Astrocyte (in vitro differentiated cells and primary cell): ENCODE measurements at regions not wholly inside any gene's neighbourhood (a gene's known extent, or its start where the extent isn't known, plus 50 kb on each side); places are given as distances from the start of the nearest gene placed in this dataset.

ENCODE experiments used
- CTCF ChIP-seq: IDR thresholded peaks from 2 replicates; pipeline ENCODE4 v1.5.1; 2011; ENCODE audit warnings: low read depth, mild to moderate bottlenecking, inconsistent platforms, low read length, moderate library complexity; ENCODE audit not compliant: insufficient read depth
- EZH2 ChIP-seq: IDR thresholded peaks from 2 replicates; pipeline ENCODE4 v1.6.1; 2012; ENCODE audit warnings: mild to moderate bottlenecking, low read length, inconsistent platforms; ENCODE audit not compliant: insufficient read depth

- no peak for TF ChIP-seq EZH2
- TF ChIP-seq CTCF = no peak
Measured at GRCh38 chr11:69231466-69232018, 62.4 kb upstream of the MYEOV start.
